ENCODE measurements at regions not wholly inside any gene's neighbourhood (a gene's known extent, or its start where the extent isn't known, plus 50 kb on each side); places are given as distances from the start of the nearest gene placed in this dataset.

- no peak overlapping the region for H3K9ac ChIP-seq (ENCODE audit: low read depth, low read length)
- no peaks in the 10 kb centered on the region for H4K20me1 ChIP-seq (ENCODE audit: insufficient read depth, low read length)
- H4K91ac ChIP-seq (ENCODE audit: insufficient read depth, low read depth, low read length) = no peak overlapping the region
- no peaks in the 10 kb centered on the region for H3K4me1 ChIP-seq (ENCODE audit: control insufficient read depth, insufficient read depth, low read length)
- H3K79me1 ChIP-seq (ENCODE audit: low read depth in 1 of 2, low read length in 2 of 2) = no peaks in the 10 kb centered on the region
- TF ChIP-seq MAZ (IDR thresholded peaks at IDR 0.05; ENCODE audit: borderline replicate concordance, low read depth, low read length) (no peak), ELK1 (IDR thresholded peaks at IDR 0.05; ENCODE audit: borderline replicate concordance, low read depth, low read length) (no peak), BHLHE40 (IDR thresholded peaks at IDR 0.05; ENCODE audit: low read depth, low read length) (no peak), RAD21 (IDR thresholded peaks at IDR 0.05; ENCODE audit: low read length) (no peak), CHD1 (IDR thresholded peaks at IDR 0.05; ENCODE audit: low read depth, low read length) (no peak), CEBPB (IDR thresholded peaks at IDR 0.05; ENCODE audit: low read depth, low read length) (no peak), CTCF (conservative IDR thresholded peaks at IDR 0.05; ENCODE audit: low read depth, low read length) (no peak), MXI1 (IDR thresholded peaks at IDR 0.05; ENCODE audit: borderline replicate concordance, low read depth, low read length) (no peak), POLR2A (IDR thresholded peaks at IDR 0.05; ENCODE audit: low read depth, low read length) (no peak), SMC3 (IDR thresholded peaks at IDR 0.05; ENCODE audit: low read depth, low read length) (no peak), RFX5 (IDR thresholded peaks at IDR 0.05; ENCODE audit: low read depth, low read length) (no peak), FOS (IDR thresholded peaks at IDR 0.05; ENCODE audit: low read depth, low read length) (no peak), NFE2L2 (IDR thresholded peaks at IDR 0.05; ENCODE audit: low read depth, low read length) (no peak), MAFK (IDR thresholded peaks at IDR 0.05; ENCODE audit: low read depth, low read length) (no peak), USF2 (IDR thresholded peaks at IDR 0.05; ENCODE audit: low read depth, low read length) (no peak), RCOR1 (IDR thresholded peaks at IDR 0.05; ENCODE audit: insufficient replicate concordance, low read length) (no peak)
- dilution Hi-C loops (cut with HindIII; ENCODE audit: low sequenced_read_pairs, unreplicated experiment) = no loop called here
- H3K4me2 ChIP-seq (ENCODE audit: low read depth, low read length) = no peak overlapping the region
- WGBS, 2 experiments (ENCODE audit: extremely low coverage in 2 of 2, insufficient read length in 1 of 2) = no CpG with 5 or more reads among the region's 4 CpGs
- H3K9me1 ChIP-seq (ENCODE audit: insufficient read depth, low read length) = no peaks in the 10 kb centered on the region
- no peak overlapping the region for H3K56ac ChIP-seq (ENCODE audit: extremely low read depth, insufficient read depth, low read length)
- no peak overlapping the region for H4K5ac ChIP-seq (ENCODE audit: low read depth, low read length)
- peaks cover 9% of the 10 kb centered on the region for H3K9me3 ChIP-seq (ENCODE audit: control insufficient read depth, insufficient read depth, low read length)
- no peak overlapping the region for H3K4ac ChIP-seq (ENCODE audit: low read depth, low read length)
- H3K27me3 ChIP-seq (ENCODE audit: control insufficient read depth, insufficient read depth, low read length) = no peaks in the 10 kb centered on the region
- H2AK5ac ChIP-seq (ENCODE audit: low read depth, low read length) = no peak overlapping the region
- BruUV-seq (replicated peaks) = no TSS peak
- ATAC-seq (ENCODE audit: low read depth) (no peak), DNase-seq (no peak)
- H2BK15ac ChIP-seq (ENCODE audit: low read depth, low read length) = no peak overlapping the region
- no peak overlapping the region for H2BK120ac ChIP-seq (ENCODE audit: low read depth, low read length)
- in situ Hi-C loops (cut with MboI; ENCODE audit: low sequenced_read_pairs) = no loop called here
- no peak overlapping the region for H3K27ac ChIP-seq (ENCODE audit: insufficient read depth, low read length)
- H2BK20ac ChIP-seq (ENCODE audit: low read depth, low read length) = no peak overlapping the region
- H3K4me3 ChIP-seq (ENCODE audit: insufficient read depth, low read depth, low read length) = no peak overlapping the region
- H4K8ac ChIP-seq (ENCODE audit: low read depth in 2 of 2, low read length in 2 of 2) = no peak overlapping the region
- no peak overlapping the region for H3K23ac ChIP-seq (ENCODE audit: low read depth, low read length)
- H2AK9ac ChIP-seq (replicated peaks; ENCODE audit: low read depth, low read length, poor library complexity) = no peak overlapping the region
- intact Hi-C loops (cut with micrococcal nuclease) = no loop called here
- H2BK5ac ChIP-seq (ENCODE audit: low read depth, low read length, poor library complexity, severe bottlenecking) = no peak overlapping the region
- no peak overlapping the region for H3K14ac ChIP-seq (replicated peaks; ENCODE audit: low read depth, low read length)
- ChIA-PET POLR2A (ENCODE audit: unreplicated experiment) (no interaction called here), CTCF (no interaction called here)
- no peaks in the 10 kb centered on the region for H3K36me3 ChIP-seq (ENCODE audit: control insufficient read depth, insufficient read depth, low read length)
- H2AFZ ChIP-seq (replicated peaks; ENCODE audit: low read length, poor library complexity) = no peak overlapping the region
- no peak overlapping the region for H3K18ac ChIP-seq (ENCODE audit: low read depth, low read length)
Measured at GRCh38 chr7:152911226-152911560, 151.6 kb downstream of the ACTR3B start.
